ENCODE measurements at regions not wholly inside any gene's neighbourhood (a gene's known extent, or its start where the extent isn't known, plus 50 kb on each side); places are given as distances from the start of the nearest gene placed in this dataset.

DNA sequence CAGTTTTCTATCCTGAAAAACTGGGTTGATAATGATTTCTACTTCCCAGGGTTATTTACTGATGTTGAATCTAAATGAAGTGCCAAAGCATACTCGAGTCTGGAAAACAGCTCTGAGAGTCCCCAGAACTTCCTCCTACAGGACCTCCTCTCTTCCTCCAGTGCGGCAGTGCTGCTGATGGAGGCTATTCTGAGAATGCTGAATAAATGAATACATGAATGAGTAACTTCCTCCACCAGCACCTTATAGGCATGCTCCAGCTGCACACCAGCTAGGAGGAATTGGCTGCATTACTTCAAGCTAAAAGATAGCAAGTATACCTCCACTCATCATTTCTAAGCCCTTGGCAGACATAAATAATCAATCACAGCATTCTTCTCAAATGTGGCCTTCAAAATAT is 448.8 kb upstream of the CCDC196 start:
- DNase-seq (ENCODE audit: extremely low read depth in 1 of 11, low read depth in 9 of 11, low spot score in 4 of 11): no peak

DNA sequence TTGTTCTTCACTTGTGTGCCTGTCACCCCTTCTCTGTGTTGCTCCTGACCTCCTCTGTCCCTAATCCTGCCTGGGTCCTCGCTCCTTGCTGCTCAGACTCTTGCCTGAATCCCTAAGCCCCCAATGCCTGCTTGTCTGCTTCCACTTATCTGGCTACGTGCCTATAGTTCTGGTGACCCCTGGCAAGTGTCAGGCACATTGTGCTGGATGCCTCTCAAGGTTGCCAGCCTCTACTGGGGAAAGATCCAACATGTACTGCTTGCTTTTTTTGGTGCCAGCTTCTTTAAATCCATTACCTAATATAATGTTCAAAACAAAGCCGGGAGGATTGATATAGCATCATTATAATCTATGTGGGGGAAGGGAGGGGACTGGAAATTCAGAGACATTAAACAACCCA is 448.0 kb upstream of the CCDC196 start:
- no peak for DNase-seq (ENCODE audit: extremely low read depth in 1 of 11, low read depth in 9 of 11, low spot score in 4 of 11)

DNA sequence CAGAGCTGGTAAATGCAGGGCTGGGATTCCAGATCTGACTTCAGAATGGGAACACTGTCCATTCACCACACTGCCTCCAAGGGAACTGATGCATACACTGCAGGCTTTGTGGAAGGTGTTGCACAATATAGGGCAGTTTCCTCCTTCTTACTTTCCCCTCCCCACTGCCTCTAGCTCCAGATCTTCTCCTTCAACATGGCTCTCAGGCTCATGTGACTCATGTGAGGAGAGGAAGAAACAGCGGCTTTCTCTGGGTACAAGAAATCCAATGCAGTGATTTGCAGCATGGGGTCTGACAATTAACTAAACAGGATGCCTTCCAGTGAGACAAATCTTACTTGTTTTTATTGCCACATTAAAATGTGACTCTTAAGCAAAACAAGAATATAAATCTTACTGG is 447.6 kb upstream of the CCDC196 start:
- DNase-seq (ENCODE audit: extremely low read depth in 1 of 11, low read depth in 9 of 11, low spot score in 4 of 11): peak; percentile 31 to 75 (median 57)

DNA sequence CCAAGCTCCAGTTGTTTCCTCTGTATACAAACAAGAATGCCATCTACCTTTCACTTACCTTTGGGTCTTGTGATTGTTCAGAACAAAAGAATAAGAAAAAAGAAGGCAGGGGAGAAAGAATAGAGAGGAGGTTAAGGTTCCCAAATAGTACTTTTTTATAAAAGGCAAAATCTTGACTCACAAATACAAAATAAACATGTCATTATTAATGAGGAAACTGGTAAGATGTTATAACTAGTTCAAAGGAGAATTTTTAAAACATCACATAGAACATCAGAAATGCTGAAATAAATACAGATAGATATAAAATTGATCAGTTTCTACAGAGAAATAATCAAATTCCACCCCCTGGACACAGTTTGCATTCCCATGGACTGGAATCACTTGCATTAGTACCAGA is 446.7 kb upstream of the CCDC196 start:
- DNase-seq (ENCODE audit: extremely low read depth in 1 of 11, low read depth in 9 of 11, low spot score in 4 of 11): no peak

DNA sequence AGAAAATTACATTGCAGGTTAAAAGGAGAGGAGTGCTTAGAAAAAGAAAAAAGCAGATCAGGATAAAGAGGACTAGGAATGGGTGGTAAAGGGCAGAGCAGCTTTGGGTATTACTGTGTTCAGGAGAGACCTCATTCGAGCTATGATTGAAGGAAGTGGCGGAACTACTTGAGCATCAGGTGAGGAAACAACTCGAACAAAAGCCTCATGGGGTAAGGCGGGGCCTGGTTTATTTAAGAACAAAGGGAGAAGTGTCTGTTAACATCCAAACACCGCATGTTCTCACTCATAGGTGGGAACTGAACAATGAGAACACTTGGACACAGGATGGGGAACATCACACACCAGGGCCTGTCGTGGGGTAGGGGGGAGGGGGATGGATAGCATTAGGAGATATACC is 444.6 kb upstream of the CCDC196 start:
- no peak for DNase-seq (ENCODE audit: extremely low read depth in 1 of 11, low read depth in 9 of 11, low spot score in 4 of 11)

DNA sequence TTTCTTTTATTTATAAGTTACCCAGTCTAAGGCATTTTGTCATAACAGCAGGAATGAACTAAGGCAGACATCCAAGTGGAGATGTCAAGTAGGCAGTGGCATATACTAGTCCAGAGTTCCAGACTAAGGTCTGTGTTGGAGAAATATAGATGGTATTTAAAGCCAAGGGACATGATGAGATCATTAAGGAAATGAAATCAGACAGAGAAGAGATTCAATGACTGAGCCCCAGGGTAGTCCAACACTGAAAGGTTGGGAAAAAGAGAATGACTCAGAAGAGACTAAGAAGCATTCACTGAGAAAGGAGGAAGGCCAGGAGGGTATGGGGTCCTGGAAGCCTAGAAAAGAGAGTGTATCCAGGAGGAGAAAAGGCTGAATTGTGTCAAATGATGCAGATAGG is 442.2 kb upstream of the CCDC196 start:
- DNase-seq (ENCODE audit: extremely low read depth in 1 of 11, low read depth in 9 of 11, low spot score in 4 of 11): no peak

DNA sequence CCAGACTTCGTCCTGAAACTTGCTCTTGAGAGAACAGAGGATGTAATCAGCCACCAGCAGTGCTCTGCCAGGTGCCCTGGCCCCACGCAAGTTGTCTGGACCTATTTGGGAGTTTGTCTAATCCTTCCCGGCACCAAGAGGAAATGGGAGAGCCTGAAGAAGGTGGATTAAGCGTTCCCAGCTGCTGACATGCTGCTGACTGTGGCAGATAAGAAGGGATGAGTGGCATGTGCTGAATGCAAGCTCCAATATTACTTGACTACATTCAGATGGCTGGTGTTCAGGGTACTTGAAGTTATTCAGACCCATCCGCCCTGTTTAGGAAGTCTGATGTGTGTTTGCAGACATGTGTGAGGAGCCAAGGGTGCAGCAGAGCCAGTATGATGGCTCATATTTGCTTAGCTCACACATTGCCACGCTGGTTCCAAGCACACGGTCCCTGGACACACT is 440.6 kb upstream of the CCDC196 start:
- DNase-seq (ENCODE audit: extremely low read depth in 1 of 11, low read depth in 9 of 11, low spot score in 4 of 11): no peak

DNA sequence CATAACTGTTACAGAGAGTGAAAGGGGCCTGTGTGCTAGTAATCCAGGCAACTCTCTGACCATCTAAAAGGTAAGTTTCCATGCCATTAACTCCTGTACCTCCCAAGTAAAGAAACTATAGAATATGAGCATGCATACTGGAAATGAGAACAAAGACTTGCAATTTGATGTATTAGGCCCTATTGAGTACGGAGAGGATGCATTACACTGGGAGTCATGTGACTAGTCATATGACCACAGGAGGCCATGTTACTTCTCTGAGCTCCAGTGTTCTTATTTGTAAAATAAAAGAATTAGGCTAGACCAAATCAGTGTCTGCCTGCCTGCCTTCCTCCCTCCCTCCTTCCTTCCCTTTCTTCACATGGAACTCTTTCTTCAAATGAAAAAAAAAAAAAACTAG is 440.1 kb upstream of the CCDC196 start:
- DNase-seq (ENCODE audit: extremely low read depth in 1 of 11, low read depth in 9 of 11, low spot score in 4 of 11): no peak

DNA sequence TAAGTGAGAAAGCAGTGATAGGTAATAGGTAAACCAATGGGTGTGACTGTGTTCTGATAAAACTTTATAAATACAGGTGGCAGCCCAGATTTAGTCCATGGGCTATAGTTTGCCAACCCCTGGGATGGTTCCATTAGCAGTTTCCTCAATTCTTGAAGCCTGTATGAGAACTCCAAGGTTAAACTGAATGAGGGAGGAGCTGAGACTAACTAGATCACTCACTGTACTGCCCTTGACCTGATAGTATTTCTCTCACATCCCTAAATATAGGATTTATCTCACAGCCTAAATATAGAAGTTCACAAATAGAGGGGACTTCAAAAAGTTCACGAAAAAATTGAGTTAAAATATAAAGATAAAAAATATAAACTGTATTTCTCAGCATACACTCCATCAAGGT is 439.6 kb upstream of the CCDC196 start:
- DNase-seq (ENCODE audit: extremely low read depth in 1 of 11, low read depth in 9 of 11, low spot score in 4 of 11): no peak

DNA sequence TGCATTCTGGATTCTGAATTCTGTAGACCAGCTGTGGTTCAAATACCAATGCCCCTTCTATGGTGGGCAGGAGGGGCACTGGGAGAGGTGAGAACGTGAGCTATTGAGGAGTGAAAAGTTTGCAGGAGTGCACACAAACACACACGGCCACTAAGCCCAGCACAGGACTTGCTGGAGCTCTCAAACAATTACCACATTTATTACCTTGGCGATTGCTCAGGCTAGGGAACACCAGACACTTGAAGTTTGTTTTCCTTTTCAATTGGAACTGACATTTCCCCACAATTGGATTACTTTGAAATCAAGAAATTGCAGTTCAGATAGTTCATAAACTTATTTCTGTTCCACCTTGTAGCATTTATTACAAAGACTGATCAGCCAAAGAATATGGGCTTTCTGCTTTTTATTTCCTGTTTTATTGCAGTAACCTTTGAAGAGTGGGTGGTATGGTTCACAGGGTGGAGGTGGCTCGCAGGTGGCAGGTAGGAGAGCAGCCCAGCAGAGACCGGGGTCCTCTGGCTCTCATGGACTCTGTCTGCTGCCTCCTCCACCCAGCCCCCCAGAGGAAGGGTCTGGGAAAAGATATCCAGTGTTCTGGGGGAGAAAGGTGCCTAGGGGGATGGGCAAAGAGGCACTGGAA is 429.8 kb upstream of the CCDC196 start:
- DNase-seq (ENCODE audit: extremely low read depth in 1 of 11, low read depth in 9 of 11, low spot score in 4 of 11): no peak

DNA sequence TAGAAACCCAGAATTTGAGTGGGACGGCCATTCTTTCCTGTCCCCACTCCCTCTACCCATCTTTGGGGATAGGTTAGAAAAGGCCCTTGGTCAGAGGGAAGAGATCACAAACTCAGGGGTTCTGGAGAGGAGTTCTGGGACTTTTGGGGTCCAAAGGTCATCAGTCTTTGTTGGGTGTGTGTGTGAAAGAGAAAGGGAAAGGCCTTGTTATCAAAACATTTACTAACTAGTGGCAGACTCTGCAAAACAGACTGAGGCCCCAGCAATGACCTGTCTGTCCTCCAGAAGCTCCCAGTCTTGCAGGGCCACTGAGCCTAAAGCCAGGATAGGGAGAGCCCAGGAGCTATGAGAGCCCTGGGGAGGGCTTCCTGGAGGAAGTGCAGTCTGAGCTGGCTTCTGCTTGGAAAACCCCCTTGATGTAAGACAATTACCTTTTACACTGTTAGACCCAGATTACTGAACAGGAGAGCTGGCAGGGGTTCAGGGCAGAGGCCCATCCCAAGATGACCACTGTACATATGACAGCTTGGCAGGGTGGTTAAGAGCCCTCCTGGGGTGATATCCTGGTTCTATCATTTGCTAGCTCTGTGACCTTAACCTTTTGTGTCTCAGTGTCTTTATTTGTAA is 429.1 kb upstream of the CCDC196 start:
- no peak for DNase-seq (ENCODE audit: extremely low read depth in 1 of 11, low read depth in 9 of 11, low spot score in 4 of 11)

DNA sequence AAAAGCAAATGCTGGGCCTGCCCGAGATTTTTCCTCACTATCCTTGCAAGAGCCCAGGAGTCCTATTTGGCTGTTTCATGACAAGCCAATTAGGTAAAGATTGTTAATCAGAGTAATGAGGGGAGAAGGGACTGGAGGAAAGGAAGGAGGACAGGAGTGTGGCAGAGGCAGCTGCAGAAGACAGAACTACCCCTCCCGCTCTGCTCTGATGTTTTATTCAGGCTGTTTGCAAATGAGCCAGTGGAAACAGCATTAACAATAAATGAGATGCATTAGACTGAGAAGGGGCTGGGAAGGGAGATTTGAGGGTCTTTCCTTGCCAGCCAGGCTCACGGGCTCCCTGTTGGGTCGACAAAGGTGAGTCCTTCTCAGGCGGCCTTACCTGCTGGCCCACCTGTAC is 421.0 kb upstream of the CCDC196 start:
- no peak for DNase-seq (ENCODE audit: extremely low read depth in 1 of 11, low read depth in 9 of 11, low spot score in 4 of 11)

DNA sequence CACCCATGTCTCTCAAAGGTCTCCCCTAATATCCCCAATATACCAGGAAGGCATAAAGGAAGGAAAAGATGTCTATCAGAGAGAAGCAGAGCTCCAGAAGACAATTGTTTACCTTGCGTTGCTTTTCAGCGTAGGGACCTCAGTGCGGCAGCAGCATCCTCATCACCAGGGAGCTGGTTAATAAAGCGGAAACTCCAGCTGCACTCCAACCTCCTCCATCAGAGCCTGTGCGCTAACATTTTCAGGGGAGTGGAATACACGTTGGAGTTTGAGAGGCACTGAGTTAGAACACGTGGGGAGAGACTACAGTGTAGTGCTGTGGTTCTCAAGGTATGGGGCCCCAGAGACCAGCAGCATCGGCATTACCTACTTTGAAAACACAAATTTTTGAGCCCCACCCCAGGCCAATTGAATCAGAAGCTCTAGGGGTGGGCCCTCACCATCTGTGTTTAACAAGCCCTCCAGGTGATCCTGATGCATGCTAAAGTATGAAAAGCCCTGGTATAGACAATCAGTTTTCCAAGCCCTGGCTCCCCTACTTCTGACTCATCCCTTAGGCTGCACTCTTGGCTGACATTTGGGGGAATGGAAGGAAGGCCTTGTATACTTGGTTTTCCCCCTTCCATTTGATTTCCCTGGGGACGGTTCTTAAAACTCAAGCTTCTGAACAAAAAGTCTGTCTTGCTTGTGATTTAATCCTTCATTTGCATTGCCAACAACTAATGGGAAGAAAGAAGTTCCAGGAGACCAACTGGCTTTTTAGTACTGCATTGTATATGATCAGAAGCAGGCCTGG is 419.0 kb upstream of the CCDC196 start:
- DNase-seq (ENCODE audit: extremely low read depth in 1 of 11, low read depth in 9 of 11, low spot score in 4 of 11): no peak

DNA sequence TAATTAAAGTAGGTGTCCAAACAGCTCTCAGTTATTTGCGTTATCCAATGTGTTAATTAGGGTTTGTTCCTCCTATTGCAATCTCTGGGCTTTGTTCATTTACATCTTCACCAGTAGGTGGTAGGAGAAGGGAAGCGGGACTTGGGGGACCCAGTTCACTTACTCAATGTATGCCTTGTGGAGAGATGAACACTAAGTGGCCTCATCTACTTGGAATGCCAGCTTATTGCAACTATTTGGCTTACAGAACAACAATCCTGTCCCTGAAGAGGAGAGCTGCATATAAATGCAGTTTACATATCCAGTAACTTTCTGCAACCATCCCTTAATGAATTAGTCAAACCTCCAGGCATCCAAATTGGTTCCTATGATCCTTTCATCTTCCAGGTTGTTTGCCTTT is 417.1 kb upstream of the CCDC196 start:
- no peak for DNase-seq (ENCODE audit: extremely low read depth in 1 of 11, low read depth in 9 of 11, low spot score in 4 of 11)

DNA sequence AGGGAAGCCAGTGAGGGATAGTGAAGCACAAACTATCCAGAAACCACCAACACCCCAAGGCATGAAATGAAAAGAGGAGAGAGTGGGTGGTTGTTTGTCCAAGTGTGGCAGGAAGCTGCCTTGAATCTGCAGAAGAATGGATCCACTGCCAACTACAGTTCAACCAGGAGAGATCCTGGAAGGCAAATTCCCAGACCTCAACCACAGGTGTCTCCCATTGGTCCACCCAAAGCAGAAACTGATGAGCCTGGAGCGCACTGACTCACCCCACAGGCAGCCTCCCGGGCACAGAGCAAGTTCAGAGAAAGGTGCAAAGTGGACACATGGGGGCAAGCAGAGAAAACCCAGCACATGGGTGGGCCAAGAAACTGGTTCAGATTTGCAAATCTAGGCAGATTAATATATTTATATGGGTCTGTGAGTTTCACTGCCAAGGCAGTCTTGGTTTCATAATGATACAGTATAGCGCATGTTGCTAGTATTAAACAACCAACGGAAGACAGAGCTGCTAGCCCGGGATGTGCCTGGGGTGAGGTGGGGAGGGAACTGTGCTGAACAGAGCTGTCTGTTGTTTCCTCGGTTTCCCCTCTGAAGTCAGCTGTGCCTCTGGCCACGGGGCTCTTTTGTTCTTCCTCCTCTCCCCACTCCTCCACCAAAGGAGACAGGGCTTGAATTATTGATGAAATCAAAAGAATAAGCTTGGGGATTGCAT is 416.2 kb upstream of the CCDC196 start:
- no peak for DNase-seq (ENCODE audit: extremely low read depth in 1 of 11, low read depth in 9 of 11, low spot score in 4 of 11)

DNA sequence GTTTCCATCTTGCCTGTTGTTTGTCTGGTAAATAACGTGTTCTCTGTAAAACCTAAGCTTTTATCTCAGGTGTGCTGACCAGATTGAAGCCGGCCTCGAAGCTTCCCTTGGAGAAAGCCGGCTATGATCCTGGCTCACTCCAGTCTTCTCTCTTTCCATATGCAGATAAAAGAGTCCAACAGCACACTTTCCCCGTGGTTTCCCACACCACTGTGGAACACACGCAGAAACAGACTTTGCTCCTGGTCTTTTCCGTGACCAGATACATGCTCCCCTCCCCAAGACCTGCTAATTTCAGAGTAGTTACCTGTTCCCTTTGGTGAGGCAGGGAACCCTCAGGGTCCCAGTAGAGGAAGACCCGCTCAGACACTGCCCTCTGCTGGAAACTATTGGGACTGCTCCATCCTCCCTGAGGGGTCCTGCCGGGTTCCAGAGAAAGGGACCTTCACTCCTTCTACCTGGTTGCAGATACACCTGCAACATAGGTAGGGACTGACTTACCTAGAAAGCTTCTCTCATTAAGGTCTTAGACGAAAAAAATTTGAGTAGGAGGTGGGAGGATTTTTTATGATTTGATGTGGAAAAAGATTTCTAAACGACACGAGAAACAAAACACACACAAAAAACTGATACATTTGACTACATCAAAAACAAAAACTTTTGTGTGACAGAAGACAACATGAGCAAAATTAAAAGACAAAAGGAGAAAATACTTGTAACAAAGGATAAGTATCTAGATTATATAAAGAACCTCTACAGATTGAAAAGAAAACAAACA is 415.4 kb upstream of the CCDC196 start:
- DNase-seq (ENCODE audit: extremely low read depth in 1 of 11, low read depth in 9 of 11, low spot score in 4 of 11): peak in 6 of 11 donors; percentile 18 to 48 (median 32)

DNA sequence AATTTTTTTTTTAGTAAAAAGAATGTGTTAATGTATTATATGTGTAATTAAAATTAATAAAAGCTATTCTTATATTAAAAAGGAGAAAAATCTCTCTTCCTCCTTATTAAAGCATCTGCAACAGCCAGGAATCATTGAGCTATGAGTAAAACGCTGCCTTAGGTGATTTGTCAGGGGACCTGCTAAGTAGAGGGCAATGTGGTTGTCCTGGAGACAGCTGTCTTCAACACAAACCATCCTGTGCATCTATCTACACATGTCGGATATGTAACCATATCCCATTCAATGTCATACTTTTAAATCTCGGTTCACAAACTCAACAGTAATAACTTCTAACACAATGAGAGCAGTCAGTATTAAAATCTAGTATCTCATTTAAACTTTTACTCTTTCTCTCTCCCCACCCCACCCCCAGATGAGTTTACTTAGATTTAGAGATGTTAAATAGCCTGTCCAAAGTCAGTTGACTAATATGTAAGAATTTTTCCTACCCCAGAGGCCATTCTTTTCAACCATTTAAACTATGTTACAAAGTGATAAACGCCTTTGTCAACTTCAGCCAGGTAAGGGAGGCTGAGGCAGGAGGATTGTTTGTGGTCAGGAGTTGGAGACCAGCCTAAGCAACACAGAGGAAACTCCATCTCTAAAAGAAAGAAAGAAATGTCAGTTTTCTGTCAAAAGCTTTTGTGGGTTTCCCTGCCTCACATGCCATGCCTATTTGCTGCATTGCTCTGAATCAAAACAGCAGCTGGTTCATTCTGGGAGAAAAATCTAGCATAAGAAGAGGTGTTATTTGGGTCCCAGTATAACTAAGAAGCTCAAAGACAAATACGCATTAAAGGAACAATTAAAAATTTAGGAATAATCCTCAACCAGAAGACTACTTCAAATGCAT is 413.7 kb upstream of the CCDC196 start:
- no peak for DNase-seq (ENCODE audit: extremely low read depth in 1 of 11, low read depth in 9 of 11, low spot score in 4 of 11)

DNA sequence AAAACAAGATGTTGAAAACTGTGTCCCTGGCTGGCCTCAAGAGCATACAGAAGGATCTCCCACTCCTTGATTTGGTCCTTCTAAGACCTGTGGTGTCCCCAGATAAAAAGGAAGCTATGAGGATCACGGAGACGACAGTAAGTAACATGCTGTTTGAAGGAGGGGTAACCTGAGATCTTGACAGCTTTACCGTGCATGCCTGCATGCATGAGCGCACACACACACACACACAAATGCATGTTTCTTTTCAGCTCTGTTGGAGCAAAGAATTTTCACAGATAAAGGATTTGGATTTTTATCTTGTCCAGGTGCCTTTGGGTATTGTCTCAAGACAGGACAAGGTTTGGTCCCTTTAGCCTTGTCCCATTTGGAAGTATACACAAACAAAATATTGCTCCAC is 411.6 kb upstream of the CCDC196 start:
- peak in 8 of 11 donors; percentile 26 to 71 (median 48) for DNase-seq (ENCODE audit: extremely low read depth in 1 of 11, low read depth in 9 of 11, low spot score in 4 of 11)

All from renal cortex interstitium (tissue), 11 donors.